Right lobe of liver (tissue), 6 donors: ENCODE measurements at regions not wholly inside any gene's neighbourhood (a gene's known extent, or its start where the extent isn't known, plus 50 kb on each side); places are given as distances from the start of the nearest gene placed in this dataset.

Source experiments
- ATAC-seq, 4 donors: fragments of 200-7000 bp; cut with Tn5 transposase; one replicate each; pipeline ENCODE4 v1.9.1; 2020; ENCODE audit warnings: mild to moderate bottlenecking in 4 of 4, moderate library complexity in 4 of 4
- DNase-seq, 3 donors: peaks; one replicate each; pipeline ENCODE4 v3.0.0-alpha.2; 2020
- H3K27ac ChIP-seq, 3 donors: fragments of 200-600 bp; one replicate each; pipeline ENCODE4 v1.8.0; 2022
- H3K27me3 ChIP-seq, 2 donors: fragments of 200-600 bp; one replicate each; pipeline ENCODE4 v1.8.0; 2022
- H3K36me3 ChIP-seq, 4 donors: fragments of 200-600 bp; sonication (generic) in 1 of 4; one replicate each; pipeline versions ENCODE4 v1.5.1 to v1.8.0; 2017 to 2022; ENCODE audit warnings: control low read depth in 1 of 4
- H3K4me1 ChIP-seq, 4 donors: fragments of 200-600 bp; sonication (generic) in 1 of 4; one replicate each; pipeline versions ENCODE4 v1.5.1 to v1.8.0; 2017 to 2022; ENCODE audit warnings: control low read depth in 1 of 4
- H3K4me3 ChIP-seq, 3 donors: fragments of 200-600 bp; one replicate each; pipeline ENCODE4 v1.8.0; 2022
- H3K9me3 ChIP-seq, 4 donors: fragments of 200-600 bp; sonication (generic) in 1 of 4; one replicate each; pipeline versions ENCODE4 v1.5.1 to v1.8.0; 2017 to 2022; ENCODE audit warnings: control low read depth in 1 of 4
- CTCF ChIP-seq, 4 donors: fragments of 200-600 bp in 3 of 4; fragments of 450-650 bp in 1 of 4; IDR thresholded peaks; one replicate each; pipeline versions ENCODE4 v1.5.1 to v1.8.0; 2016 to 2022; ENCODE audit warnings: antibody characterized with exemption in 4 of 4, mild to moderate bottlenecking in 2 of 4
- POLR2A ChIP-seq: fragments of 450-650 bp; IDR thresholded peaks from one replicate; pipeline ENCODE4 v1.6.1; 2017; ENCODE audit warnings: antibody characterized with exemption, mild to moderate bottlenecking
- WGBS: methylation state at CpG from one replicate; pipeline ENCODE4 v1.1.6; 2018; ENCODE audit warnings: low coverage, low lambda C conversion rate; ENCODE audit not compliant: insufficient coverage; ENCODE audit errors: missing lambda C conversion rate; 5-methylcytosine and 5-hydroxymethylcytosine counted together
- intact Hi-C, 2 donors: fragments of 100-400 bp; cut with DNase I; formaldehyde crosslinking; loops; one replicate each; pipeline versions ENCODE4 v1.11.2 to v1.14.1; 2022
- donor health status: DM: no; HTN: yes; CAD: no.
- donor health status: DM: no; HTN: no; CAD: no.
- donor health status: DM: no; HTN: no; CAD: no.
- donor health status: DM: no; HTN: yes; CAD: no.
- donor health status: DM: no; HTN: yes; CAD: no.

GRCh38 chr6:148614602-148615001 lies 132.2 kb upstream of the UST start:
- H3K27me3 ChIP-seq, result no peaks in the 10 kb centered on the region
- no peaks in the 10 kb centered on the region for H3K4me1 ChIP-seq
- TF ChIP-seq CTCF (IDR thresholded peaks at IDR 0.05), result no peak
- TF ChIP-seq POLR2A, result no peak
- H3K4me3 ChIP-seq, result no peak overlapping the region
- intact Hi-C loops, result no loop called here
- H3K27ac ChIP-seq, result no peak overlapping the region
- H3K36me3 ChIP-seq, result no peaks in the 10 kb centered on the region
- no peaks in the 10 kb centered on the region for H3K9me3 ChIP-seq
- WGBS, result 58% methylated on average over 2 of the region's 3 CpGs
- ATAC-seq (no peak), DNase-seq (no peak)

GRCh38 chr6:148616841-148617240 lies 130.0 kb upstream of the UST start:
- TF ChIP-seq POLR2A (no peak), CTCF (IDR thresholded peaks at IDR 0.05) (no peak)
- H3K4me1 ChIP-seq, result no peaks in the 10 kb centered on the region
- intact Hi-C loops, result no loop called here
- no peak overlapping the region for H3K27ac ChIP-seq
- no peak overlapping the region for H3K4me3 ChIP-seq
- H3K36me3 ChIP-seq, result no peaks in the 10 kb centered on the region
- no peaks in the 10 kb centered on the region for H3K27me3 ChIP-seq
- 64% methylated on average over 3 of the region's 3 CpGs for WGBS
- H3K9me3 ChIP-seq, result no peaks in the 10 kb centered on the region
- ATAC-seq (no peak), DNase-seq (no peak)

GRCh38 chr6:148617530-148617929 lies 129.3 kb upstream of the UST start:
- intact Hi-C loops, result no loop called here
- Histone ChIP-seq H3K4me3 (no peak overlapping the region), H3K27me3 (no peaks in the 10 kb centered on the region), H3K27ac (no peak overlapping the region), H3K36me3 (no peaks in the 10 kb centered on the region), H3K9me3 (no peaks in the 10 kb centered on the region), H3K4me1 (no peaks in the 10 kb centered on the region)
- ATAC-seq (no peak), DNase-seq (no peak)
- TF ChIP-seq CTCF (IDR thresholded peaks at IDR 0.05) (no peak), POLR2A (no peak)
- 50% methylated on average over 4 of the region's 4 CpGs for WGBS

- no peaks in the 10 kb centered on the region for H3K36me3 ChIP-seq
- no peak overlapping the region for H3K27ac ChIP-seq
- 75% methylated on average over 1 of the region's 1 CpG for WGBS
- intact Hi-C loops, result no loop called here
- H3K27me3 ChIP-seq, result no peaks in the 10 kb centered on the region
- DNase-seq (no peak), ATAC-seq (no peak)
- no peaks in the 10 kb centered on the region for H3K9me3 ChIP-seq
- H3K4me1 ChIP-seq, result no peaks in the 10 kb centered on the region
- no peak for TF ChIP-seq CTCF (IDR thresholded peaks at IDR 0.05)
- TF ChIP-seq POLR2A, result no peak
- H3K4me3 ChIP-seq, result no peak overlapping the region
These were observed 126.9 kb upstream of the UST start for GRCh38 chr6:148619891-148620290.
